Neural crest cell (in vitro differentiated cells): ENCODE measurements at regions not wholly inside any gene's neighbourhood (a gene's known extent, or its start where the extent isn't known, plus 50 kb on each side); places are given as distances from the start of the nearest gene placed in this dataset.

Experiments
- DNase-seq: peaks from one replicate; pipeline ENCODE4 v3.0.0; 2021; ENCODE audit warnings: low read depth, mixed read lengths, low spot score
- H3K27ac Mint-ChIP-seq: one replicate; pipeline ENCODE4 v1.8.0; 2021; ENCODE audit warnings: mild to moderate bottlenecking, mixed read lengths; ENCODE audit not compliant: unreplicated experiment
- H3K27me3 Mint-ChIP-seq: 2 replicates; pipeline ENCODE4 v1.8.0; 2021; ENCODE audit warnings: low read depth, mild to moderate bottlenecking, mixed read lengths
- H3K36me3 Mint-ChIP-seq: 2 replicates; pipeline ENCODE4 v1.8.0; 2021; ENCODE audit warnings: low read depth, mild to moderate bottlenecking, mixed read lengths
- H3K4me1 Mint-ChIP-seq: 2 replicates; pipeline ENCODE4 v1.8.0; 2021; ENCODE audit warnings: mixed read lengths
- H3K4me3 Mint-ChIP-seq: one replicate; pipeline ENCODE4 v1.8.0; 2021; ENCODE audit warnings: mild to moderate bottlenecking, mixed read lengths
- H3K9me3 Mint-ChIP-seq: 2 replicates; pipeline ENCODE4 v1.8.0; 2021; ENCODE audit warnings: mixed read lengths
- TF ChIP-seq, protein P1 (sequence below): fragments of 200-600 bp; sonication (generic); conservative IDR thresholded peaks from 2 replicates; pipeline ENCODE4 v1.5.0; 2021; ENCODE audit warnings: antibody characterized with exemption, mild to moderate bottlenecking

DNA sequence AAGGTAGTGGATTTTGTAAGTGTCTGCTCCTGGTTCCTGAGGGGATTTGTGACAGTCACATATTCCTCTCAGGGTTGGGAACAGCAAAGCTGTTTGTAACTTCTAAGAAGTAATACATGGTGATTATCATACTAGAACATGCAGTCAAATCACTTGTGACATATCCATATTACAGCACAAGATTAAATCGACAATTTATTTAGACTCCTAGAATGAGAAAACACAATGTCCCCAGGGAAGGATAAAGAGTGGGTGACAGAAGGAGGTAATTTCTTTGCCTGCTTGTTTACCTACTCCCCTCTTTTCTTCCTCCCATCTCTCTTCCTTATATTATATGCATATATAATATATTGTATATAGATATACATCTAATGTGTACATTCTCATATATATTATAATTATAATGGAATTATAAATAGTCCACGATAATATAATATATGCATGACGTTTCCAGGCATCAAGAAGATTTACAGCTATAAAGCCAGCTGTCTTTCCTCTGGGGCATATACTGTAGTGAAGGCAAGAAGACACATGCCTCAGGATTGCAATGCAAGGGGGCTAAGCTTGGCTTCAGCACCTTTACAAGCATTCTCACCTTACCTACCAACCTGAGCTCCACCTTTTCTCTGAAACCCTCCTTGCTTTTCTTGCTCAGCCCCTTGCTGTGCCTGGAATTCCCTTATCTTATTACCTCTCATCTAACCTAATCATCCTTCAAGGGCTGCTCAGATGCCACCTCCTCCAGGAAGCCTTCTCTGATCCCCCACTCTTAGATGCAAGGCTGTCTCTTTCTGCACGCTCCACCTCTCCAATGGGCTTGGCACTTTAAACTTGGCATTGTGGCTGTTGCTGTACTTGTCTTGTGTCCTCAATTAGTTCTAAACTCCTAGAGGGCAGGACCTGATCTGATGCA, 73.1 kb upstream of the PIAS1 start:
- peaks cover 11% of the 10 kb centered on the region for H3K9me3 Mint-ChIP-seq

DNA sequence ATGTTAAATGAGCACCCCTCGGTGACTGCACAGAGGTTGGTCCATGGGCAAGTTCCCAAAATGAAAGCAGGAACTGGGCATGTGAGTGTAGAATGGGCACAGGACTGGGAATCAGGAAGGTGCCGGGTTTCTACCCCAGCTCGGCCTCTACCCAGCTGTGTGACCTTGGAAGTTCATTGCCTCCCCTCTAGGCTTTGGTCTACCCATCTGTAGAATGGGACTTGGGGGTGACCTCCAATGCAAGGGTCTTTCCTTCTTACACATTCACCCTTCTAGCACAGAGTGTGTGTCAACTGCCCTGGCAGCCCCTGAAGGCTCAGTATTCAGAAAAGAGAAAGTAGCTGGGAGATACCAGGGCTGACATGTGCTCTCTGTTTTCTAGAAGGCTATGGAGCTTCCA, 72.3 kb upstream of the PIAS1 start:
- Mint-ChIP-seq H3K27ac (no peak overlapping the region), H3K27me3 (no peaks in the 10 kb centered on the region), H3K4me3 (no peak overlapping the region), H3K36me3 (no peaks in the 10 kb centered on the region), H3K9me3 (peaks cover 7% of the 10 kb centered on the region), H3K4me1 (no peaks in the 10 kb centered on the region)
- TF ChIP-seq, protein P1, sequence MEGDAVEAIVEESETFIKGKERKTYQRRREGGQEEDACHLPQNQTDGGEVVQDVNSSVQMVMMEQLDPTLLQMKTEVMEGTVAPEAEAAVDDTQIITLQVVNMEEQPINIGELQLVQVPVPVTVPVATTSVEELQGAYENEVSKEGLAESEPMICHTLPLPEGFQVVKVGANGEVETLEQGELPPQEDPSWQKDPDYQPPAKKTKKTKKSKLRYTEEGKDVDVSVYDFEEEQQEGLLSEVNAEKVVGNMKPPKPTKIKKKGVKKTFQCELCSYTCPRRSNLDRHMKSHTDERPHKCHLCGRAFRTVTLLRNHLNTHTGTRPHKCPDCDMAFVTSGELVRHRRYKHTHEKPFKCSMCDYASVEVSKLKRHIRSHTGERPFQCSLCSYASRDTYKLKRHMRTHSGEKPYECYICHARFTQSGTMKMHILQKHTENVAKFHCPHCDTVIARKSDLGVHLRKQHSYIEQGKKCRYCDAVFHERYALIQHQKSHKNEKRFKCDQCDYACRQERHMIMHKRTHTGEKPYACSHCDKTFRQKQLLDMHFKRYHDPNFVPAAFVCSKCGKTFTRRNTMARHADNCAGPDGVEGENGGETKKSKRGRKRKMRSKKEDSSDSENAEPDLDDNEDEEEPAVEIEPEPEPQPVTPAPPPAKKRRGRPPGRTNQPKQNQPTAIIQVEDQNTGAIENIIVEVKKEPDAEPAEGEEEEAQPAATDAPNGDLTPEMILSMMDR: no peak
- no peak for DNase-seq

More for the DNA sequence above, 73.1 kb upstream of the PIAS1 start:
- Mint-ChIP-seq H3K4me3 (no peak overlapping the region), H3K36me3 (no peaks in the 10 kb centered on the region), H3K4me1 (no peaks in the 10 kb centered on the region), H3K27me3 (no peaks in the 10 kb centered on the region), H3K27ac (no peak overlapping the region)
- DNase-seq: no peak
- TF ChIP-seq, protein P1: no peak

DNA sequence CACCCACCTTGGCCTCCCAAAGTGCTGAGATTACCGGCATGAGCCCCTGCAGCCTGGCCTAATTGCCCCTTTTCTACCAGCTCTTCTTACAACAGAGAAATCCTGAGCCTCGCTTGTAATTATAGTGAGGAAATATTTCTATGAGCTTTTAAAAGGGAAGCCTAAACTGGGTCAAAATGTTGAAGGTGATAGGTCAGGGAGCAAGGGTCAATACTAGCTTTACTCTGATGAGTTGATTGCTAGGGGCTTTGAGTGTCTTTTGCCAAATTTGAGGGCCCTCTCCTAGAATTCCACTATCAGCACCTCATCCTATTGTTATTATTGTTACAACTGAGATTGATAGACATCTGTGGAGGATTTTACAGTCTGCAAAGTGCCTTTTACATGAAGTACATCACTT, 62.4 kb upstream of the PIAS1 start:
- Mint-ChIP-seq H3K4me3 (no peak overlapping the region), H3K9me3 (peaks cover 2% of the 10 kb centered on the region), H3K27ac (no peak overlapping the region), H3K4me1 (no peaks in the 10 kb centered on the region), H3K27me3 (no peaks in the 10 kb centered on the region), H3K36me3 (no peaks in the 10 kb centered on the region)
- no peak for DNase-seq
- TF ChIP-seq, protein P1: no peak

DNA sequence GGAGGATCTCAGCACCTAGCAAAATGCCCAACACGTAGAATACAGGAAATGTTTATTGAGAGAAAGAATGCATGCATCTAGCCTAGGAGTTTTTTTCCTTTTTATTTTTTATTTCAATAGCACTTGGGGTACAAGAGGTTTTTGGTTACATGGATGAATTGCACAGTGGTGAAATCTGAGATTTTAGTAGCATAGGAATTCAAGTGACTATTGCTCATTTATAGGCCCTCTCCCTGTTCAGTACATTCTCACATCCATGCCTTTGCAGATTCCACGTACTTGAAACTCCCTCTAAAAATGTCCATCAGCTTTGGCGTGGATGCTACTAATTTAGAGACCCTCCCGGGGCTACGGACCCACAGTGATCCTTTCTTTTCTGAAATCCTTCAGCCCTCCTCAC, 61.7 kb upstream of the PIAS1 start:
- Mint-ChIP-seq H3K27me3 (no peaks in the 10 kb centered on the region), H3K4me1 (no peaks in the 10 kb centered on the region), H3K4me3 (no peak overlapping the region), H3K27ac (no peak overlapping the region), H3K36me3 (no peaks in the 10 kb centered on the region), H3K9me3 (peaks cover 2% of the 10 kb centered on the region)
- no peak for DNase-seq
- TF ChIP-seq, protein P1: no peak

- no peaks in the 10 kb centered on the region for H3K27me3 Mint-ChIP-seq
- no peak overlapping the region for H3K4me3 Mint-ChIP-seq
- no peak overlapping the region for H3K27ac Mint-ChIP-seq
- no peaks in the 10 kb centered on the region for H3K36me3 Mint-ChIP-seq
- no peaks in the 10 kb centered on the region for H3K4me1 Mint-ChIP-seq
- TF ChIP-seq, protein P1: no peak
- peaks cover 2% of the 10 kb centered on the region for H3K9me3 Mint-ChIP-seq
- DNase-seq: no peak
Observed at GRCh38 chr15:67992834-67993233, 61.3 kb upstream of the PIAS1 start.
